HepG2 (cell line): ENCODE measurements at regions not wholly inside any gene's neighbourhood (a gene's known extent, or its start where the extent isn't known, plus 50 kb on each side); places are given as distances from the start of the nearest gene placed in this dataset.

Experiments used
- CHCHD3 ChIP-seq: sonication (generic); formaldehyde crosslinking; IDR thresholded peaks from 2 replicates; pipeline ENCODE4 v1.8.0; 2022; ENCODE audit warnings: mild to moderate bottlenecking, missing genetic modification reagents, moderate library complexity
- CHD4 ChIP-seq: fragments of 200-600 bp; sonication (generic); IDR thresholded peaks from 2 replicates; pipeline ENCODE4 v1.7.0; 2017; ENCODE audit warnings: mild to moderate bottlenecking, low read length, borderline replicate concordance
- CTCF ChIP-seq: sonication (generic); formaldehyde crosslinking; IDR thresholded peaks from 2 replicates; pipeline ENCODE4 v1.5.0; 2020; ENCODE audit warnings: mild to moderate bottlenecking, missing genetic modification reagents, moderate library complexity
- GABPA ChIP-seq, 2 experiments: IDR thresholded peaks; 2 replicates each; pipeline ENCODE4 v1.6.1; 2011 to 2016; ENCODE audit warnings: low read depth in 2 of 2, low read length in 1 of 2, missing biosample characterization in 1 of 2, missing genetic modification characterization in 1 of 2
- PHF5A ChIP-seq: IDR thresholded peaks from one replicate; pipeline ENCODE4 v1.6.1; 2018; ENCODE audit warnings: low read depth, missing genetic modification reagents; ENCODE audit not compliant: unreplicated experiment
- POLR2A ChIP-seq, 2 experiments: IDR thresholded peaks; 2 replicates each; pipeline ENCODE4 v1.6.1; 2011; ENCODE audit warnings: low read depth in 2 of 2, low read length in 2 of 2, mild to moderate bottlenecking in 1 of 2, moderate library complexity in 1 of 2; ENCODE audit not compliant: insufficient read depth in 1 of 2
- ZBTB39 ChIP-seq: sonication (generic); formaldehyde crosslinking; IDR thresholded peaks from 2 replicates; pipeline ENCODE4 v1.5.0; 2020; ENCODE audit warnings: missing genetic modification reagents
- ZNF138 ChIP-seq: sonication (generic); formaldehyde crosslinking; IDR thresholded peaks from 2 replicates; pipeline ENCODE4 v1.5.0; 2020; ENCODE audit warnings: mild to moderate bottlenecking, low read depth, missing genetic modification reagents
- ZNF274 ChIP-seq: sonication (generic); formaldehyde crosslinking; IDR thresholded peaks from 2 replicates; pipeline ENCODE4 v1.5.1; 2020; ENCODE audit warnings: mild to moderate bottlenecking, missing genetic modification reagents
- ZNF407 ChIP-seq: sonication (generic); formaldehyde crosslinking; IDR thresholded peaks from one replicate; pipeline ENCODE4 v1.5.1; 2020; ENCODE audit warnings: mild to moderate bottlenecking, missing genetic modification reagents; ENCODE audit errors: not compliant biosample characterization
- ZNF552 ChIP-seq: sonication (generic); formaldehyde crosslinking; IDR thresholded peaks from 2 replicates; pipeline ENCODE4 v1.9.0; 2022; ENCODE audit warnings: missing genetic modification reagents, mild to moderate bottlenecking, borderline replicate concordance

- TF ChIP-seq GABPA (IDR thresholded peaks at IDR 0.05; ENCODE audit: low read depth, low read length) (no peak), GABPA (CRISPR knock-in tag; IDR thresholded peaks at IDR 0.05; ENCODE audit: low read depth) (no peak), ZNF274 (CRISPR knock-in tag) (no peak), ZNF552 (no peak), CTCF (CRISPR knock-in tag) (no peak), ZBTB39 (CRISPR knock-in tag) (no peak), PHF5A (CRISPR knock-in tag) (no peak), ZNF407 (CRISPR knock-in tag) (no peak), ZNF138 (CRISPR knock-in tag) (no peak), POLR2A (IDR thresholded peaks at IDR 0.05; ENCODE audit: insufficient read depth in 1 of 2, low read depth in 2 of 2, low read length in 2 of 2) (no peak), CHD4 (no peak), CHCHD3 (CRISPR knock-in tag) (no peak)
Measured at GRCh38 chr5:142244440-142244839, 80.4 kb downstream of the SPRY4 start.
